ENCODE measurements at regions not wholly inside any gene's neighbourhood (a gene's known extent, or its start where the extent isn't known, plus 50 kb on each side); places are given as distances from the start of the nearest gene placed in this dataset.

DNA sequence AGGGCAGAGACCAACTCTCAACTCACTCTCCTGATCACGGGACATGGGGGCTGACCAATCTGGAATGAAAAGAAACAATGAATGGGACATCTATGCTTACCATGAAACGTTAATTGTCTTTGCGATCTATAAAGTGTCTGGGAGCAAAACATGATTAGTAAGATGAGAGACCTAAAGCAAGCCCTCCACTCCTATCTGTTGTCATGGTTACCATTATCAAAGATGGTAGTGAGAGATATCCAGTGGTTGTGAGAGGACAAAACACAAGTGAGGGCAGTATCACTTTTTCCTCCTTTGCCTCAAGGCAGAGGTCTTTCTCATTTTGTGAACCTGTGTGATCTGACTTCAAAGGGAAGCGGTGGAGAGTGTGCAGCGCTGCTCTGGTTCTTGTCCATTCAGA, 130.1 kb downstream of the LSM5 start:
- DNase-seq, result no peak
- no peak overlapping the region for H3K4me2 ChIP-seq (ENCODE audit: unreplicated experiment)
- no peak overlapping the region for H3K4me3 ChIP-seq
- no peak for TF ChIP-seq EZH2phosphoT487 (IDR thresholded peaks at IDR 0.05; ENCODE audit: insufficient read depth, low read depth)
- no peak for TF ChIP-seq EZH2 (IDR thresholded peaks at IDR 0.05; ENCODE audit: insufficient read depth, poor library complexity, severe bottlenecking)
- no peaks in the 10 kb centered on the region for H4K20me1 ChIP-seq (ENCODE audit: insufficient read depth)
- no peaks in the 10 kb centered on the region; the same call in 1 of the 2 replicates for H3K27me3 ChIP-seq (replicated peaks; ENCODE audit: insufficient read depth)
- in situ Hi-C loops (cut with MboI), result no loop called here
- H3K4me1 ChIP-seq (ENCODE audit: insufficient read depth), result no peaks in the 10 kb centered on the region
- no peaks in the 10 kb centered on the region for H3K9me2 ChIP-seq (ENCODE audit: insufficient read depth)
- no peaks in the 10 kb centered on the region for H3F3A ChIP-seq (ENCODE audit: insufficient read depth)
- no peaks in the 10 kb centered on the region for H3K36me3 ChIP-seq (ENCODE audit: low read depth)
- no peaks in the 10 kb centered on the region for H3K9me3 ChIP-seq (ENCODE audit: low read depth)
- H3K79me2 ChIP-seq (ENCODE audit: insufficient read depth), result no peaks in the 10 kb centered on the region
- H2AFZ ChIP-seq, result no peak overlapping the region
- no peak overlapping the region for H3K27ac ChIP-seq
- H3K9ac ChIP-seq, result no peak overlapping the region
- WGBS, 2 experiments (ENCODE audit: low coverage in 1 of 2, low lambda C conversion rate in 2 of 2, missing lambda C conversion rate in 2 of 2), result 24 to 29% methylated on average over 5 of the region's 5 CpGs

DNA sequence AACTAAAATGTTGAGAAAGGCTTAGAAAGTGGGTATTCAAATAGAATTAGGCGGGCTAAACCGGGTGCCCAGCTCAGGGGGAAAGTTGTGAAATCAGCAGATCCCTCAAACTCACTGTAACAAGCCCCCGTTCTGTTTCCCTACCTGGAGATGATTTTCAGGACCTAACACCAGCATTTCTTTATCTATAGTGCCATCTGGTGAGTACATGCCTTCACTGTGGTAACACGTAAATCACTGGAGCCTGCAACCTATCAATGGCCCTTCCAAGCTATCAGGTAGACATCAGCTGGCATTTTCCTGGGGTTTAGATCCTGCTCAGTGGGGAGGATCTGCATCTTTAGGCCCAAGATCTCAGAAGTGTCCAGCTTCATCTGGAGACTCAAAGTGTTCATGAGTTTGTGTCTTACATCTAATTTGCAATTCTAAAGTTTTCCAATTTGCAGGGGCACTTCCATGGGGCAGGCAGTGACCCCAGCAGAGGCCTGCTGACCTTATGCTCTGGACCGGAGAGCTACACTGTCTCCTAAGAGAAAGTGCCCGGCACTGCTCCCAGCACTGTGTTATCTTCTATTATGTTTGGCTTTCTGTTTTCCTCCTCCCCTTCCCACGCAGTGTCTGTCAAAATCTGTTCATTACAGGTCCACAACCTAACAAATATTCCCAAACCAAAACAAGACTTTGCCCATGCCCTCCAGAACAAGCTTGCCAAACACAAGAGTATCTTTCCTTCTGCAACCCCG, 132.5 kb downstream of the LSM5 start:
- H3K79me2 ChIP-seq (ENCODE audit: insufficient read depth), result no peaks in the 10 kb centered on the region

DNA sequence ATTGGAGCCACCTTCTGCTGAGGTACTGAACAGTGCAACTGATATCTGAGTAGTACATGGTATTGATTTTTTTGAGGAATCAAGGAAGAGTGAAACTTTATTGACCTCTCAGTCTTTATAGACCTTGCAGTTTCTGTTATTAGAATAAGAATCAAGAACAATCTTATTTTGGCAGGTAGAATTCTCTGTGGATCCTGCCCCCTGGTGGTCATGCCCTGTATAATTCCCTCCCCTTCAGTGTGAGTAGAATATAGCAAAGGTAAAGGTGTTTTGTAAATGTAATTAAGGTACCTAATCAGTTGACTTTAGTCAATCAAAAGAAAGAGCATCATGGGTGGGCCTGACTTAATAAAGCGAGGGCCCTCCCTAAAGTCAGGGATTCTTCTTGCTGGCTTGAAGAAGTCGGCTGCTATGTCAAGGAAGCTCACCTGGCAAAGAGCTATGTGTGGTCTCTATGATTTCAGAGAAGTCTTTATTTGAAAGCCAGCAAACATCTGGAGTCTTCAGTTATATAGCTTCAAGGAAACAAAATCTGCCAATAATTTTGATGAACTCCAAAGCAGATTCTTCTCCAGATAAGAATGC, 142.8 kb downstream of the LSM5 start:
- WGBS, 2 experiments (ENCODE audit: low coverage in 1 of 2, low lambda C conversion rate in 2 of 2, missing lambda C conversion rate in 2 of 2), result 13 to 23% methylated on average over 2 of the region's 2 CpGs
- no peaks in the 10 kb centered on the region for H3K4me1 ChIP-seq (ENCODE audit: insufficient read depth)

More for the DNA sequence above, 132.5 kb downstream of the LSM5 start:
- no peak overlapping the region for H2AFZ ChIP-seq
- H3K27ac ChIP-seq, result no peak overlapping the region
- H3F3A ChIP-seq (ENCODE audit: insufficient read depth), result no peaks in the 10 kb centered on the region
- peak; percentile 0 for DNase-seq
- in situ Hi-C loops (cut with MboI), result no loop called here
- H3K4me1 ChIP-seq (ENCODE audit: insufficient read depth), result no peaks in the 10 kb centered on the region
- no peak overlapping the region for H3K4me2 ChIP-seq (ENCODE audit: unreplicated experiment)
- TF ChIP-seq EZH2phosphoT487 (IDR thresholded peaks at IDR 0.05; ENCODE audit: insufficient read depth, low read depth), result no peak
- TF ChIP-seq EZH2 (IDR thresholded peaks at IDR 0.05; ENCODE audit: insufficient read depth, poor library complexity, severe bottlenecking), result no peak
- H3K9me2 ChIP-seq (ENCODE audit: insufficient read depth), result no peaks in the 10 kb centered on the region
- H4K20me1 ChIP-seq (ENCODE audit: insufficient read depth), result no peaks in the 10 kb centered on the region
- H3K27me3 ChIP-seq (replicated peaks; ENCODE audit: insufficient read depth), result no peaks in the 10 kb centered on the region; the same call in 1 of the 2 replicates
- WGBS, 2 experiments (ENCODE audit: low coverage in 1 of 2, low lambda C conversion rate in 2 of 2, missing lambda C conversion rate in 2 of 2), result 5 to 9% methylated on average over 8 of the region's 8 CpGs
- no peaks in the 10 kb centered on the region for H3K9me3 ChIP-seq (ENCODE audit: low read depth)
- no peaks in the 10 kb centered on the region for H3K36me3 ChIP-seq (ENCODE audit: low read depth)
- no peak overlapping the region for H3K4me3 ChIP-seq
- H3K9ac ChIP-seq, result no peak overlapping the region

DNA sequence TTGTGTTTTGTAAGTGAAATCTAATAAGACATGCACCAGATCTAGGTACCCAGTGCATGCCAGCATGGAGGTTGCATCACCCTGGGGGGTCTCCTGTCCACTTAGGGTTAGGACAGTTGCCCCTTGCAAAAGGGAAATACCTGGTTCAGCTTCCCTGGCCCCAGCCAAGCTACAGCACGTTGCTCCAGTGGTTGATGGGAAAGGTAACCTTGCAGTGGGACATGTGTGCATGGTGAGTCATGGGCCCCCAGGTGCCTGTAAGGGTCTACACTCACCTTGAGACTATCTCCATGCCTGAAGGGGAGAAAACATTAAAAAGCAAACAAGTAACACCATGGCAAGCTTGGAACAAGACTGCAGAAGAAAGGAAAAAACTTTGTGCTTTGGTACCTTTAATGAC, 143.9 kb downstream of the LSM5 start:
- TF ChIP-seq EZH2phosphoT487 (IDR thresholded peaks at IDR 0.05; ENCODE audit: insufficient read depth, low read depth) (no peak), EZH2 (IDR thresholded peaks at IDR 0.05; ENCODE audit: insufficient read depth, poor library complexity, severe bottlenecking) (no peak)
- DNase-seq, result no peak
- H3K27ac ChIP-seq, result no peak overlapping the region
- no peaks in the 10 kb centered on the region for H4K20me1 ChIP-seq (ENCODE audit: insufficient read depth)
- no peaks in the 10 kb centered on the region for H3F3A ChIP-seq (ENCODE audit: insufficient read depth)
- no peaks in the 10 kb centered on the region for H3K79me2 ChIP-seq (ENCODE audit: insufficient read depth)
- WGBS, 2 experiments (ENCODE audit: low coverage in 1 of 2, low lambda C conversion rate in 2 of 2, missing lambda C conversion rate in 2 of 2), result 0 to 5% methylated on average over 1 of the region's 1 CpG
- no peak overlapping the region for H3K4me2 ChIP-seq (ENCODE audit: unreplicated experiment)
- no peaks in the 10 kb centered on the region for H3K4me1 ChIP-seq (ENCODE audit: insufficient read depth)
- no peaks in the 10 kb centered on the region for H3K36me3 ChIP-seq (ENCODE audit: low read depth)
- H3K9ac ChIP-seq, result no peak overlapping the region
- H3K9me2 ChIP-seq (ENCODE audit: insufficient read depth), result no peaks in the 10 kb centered on the region
- H2AFZ ChIP-seq, result no peak overlapping the region
- in situ Hi-C loops (cut with MboI), result no loop called here
- no peaks in the 10 kb centered on the region for H3K9me3 ChIP-seq (ENCODE audit: low read depth)
- no peaks in the 10 kb centered on the region for H3K27me3 ChIP-seq (replicated peaks; ENCODE audit: insufficient read depth)
- H3K4me3 ChIP-seq, result no peak overlapping the region

More for the DNA sequence above, 142.8 kb downstream of the LSM5 start:
- TF ChIP-seq EZH2 (IDR thresholded peaks at IDR 0.05; ENCODE audit: insufficient read depth, poor library complexity, severe bottlenecking) (no peak), EZH2phosphoT487 (IDR thresholded peaks at IDR 0.05; ENCODE audit: insufficient read depth, low read depth) (no peak)
- H3K27ac ChIP-seq, result no peak overlapping the region
- no peaks in the 10 kb centered on the region for H3K36me3 ChIP-seq (ENCODE audit: low read depth)
- no peak overlapping the region for H3K4me2 ChIP-seq (ENCODE audit: unreplicated experiment)
- H2AFZ ChIP-seq, result no peak overlapping the region
- H3K9me3 ChIP-seq (ENCODE audit: low read depth), result no peaks in the 10 kb centered on the region
- H4K20me1 ChIP-seq (ENCODE audit: insufficient read depth), result no peaks in the 10 kb centered on the region
- in situ Hi-C loops (cut with MboI), result no loop called here
- H3K27me3 ChIP-seq (replicated peaks; ENCODE audit: insufficient read depth), result no peaks in the 10 kb centered on the region
- no peaks in the 10 kb centered on the region for H3K9me2 ChIP-seq (ENCODE audit: insufficient read depth)
- peak; percentile 32 for DNase-seq
- H3K9ac ChIP-seq, result no peak overlapping the region
- no peaks in the 10 kb centered on the region for H3K79me2 ChIP-seq (ENCODE audit: insufficient read depth)
- H3F3A ChIP-seq (ENCODE audit: insufficient read depth), result no peaks in the 10 kb centered on the region
- no peak overlapping the region for H3K4me3 ChIP-seq
